Peyer's patch (tissue), 4 donors: ENCODE measurements at regions not wholly inside any gene's neighbourhood (a gene's known extent, or its start where the extent isn't known, plus 50 kb on each side); places are given as distances from the start of the nearest gene placed in this dataset.

Source experiments
- DNase-seq, 3 donors: peaks; one replicate each; pipeline ENCODE4 v3.0.0-alpha.2; 2017 to 2019
- H3K27ac ChIP-seq, 4 donors: fragments of 200-600 bp; sonication (generic); one replicate each; pipeline ENCODE4 v1.5.1; 2016 to 2019
- H3K27me3 ChIP-seq, 2 donors: fragments of 200-600 bp; sonication (generic); one replicate each; pipeline ENCODE4 v1.5.1; 2019
- H3K36me3 ChIP-seq, 3 donors: fragments of 200-600 bp; sonication (generic); one replicate each; pipeline ENCODE4 v1.5.1; 2016 to 2019
- H3K4me1 ChIP-seq, 4 donors: fragments of 200-600 bp; sonication (generic); one replicate each; pipeline ENCODE4 v1.5.1; 2016 to 2019
- H3K4me3 ChIP-seq, 4 donors: fragments of 200-600 bp; sonication (generic); 1 replicate in 3 of 4; 2 replicates in 1 of 4; pipeline ENCODE4 v1.5.1; 2016 to 2019; ENCODE audit warnings: mild to moderate bottlenecking in 1 of 4
- H3K9me3 ChIP-seq, 4 donors: fragments of 200-600 bp; sonication (generic); one replicate each; pipeline ENCODE4 v1.5.1; 2016 to 2019; ENCODE audit warnings: mild to moderate bottlenecking in 1 of 4
- POLR2A ChIP-seq, 2 donors: fragments of 450-650 bp; IDR thresholded peaks; one replicate each; pipeline ENCODE4 v1.5.1; 2017; ENCODE audit warnings: antibody characterized with exemption in 2 of 2, mild to moderate bottlenecking in 2 of 2, moderate library complexity in 2 of 2
- TF ChIP-seq, protein P1 (sequence below), 6 experiments: fragments of 450-650 bp in 4 of 6; fragments of 200-600 bp in 2 of 6; sonication (generic) in 1 of 6; IDR thresholded peaks; one replicate each; pipeline ENCODE4 v1.5.1; 2017 to 2019; ENCODE audit warnings: antibody characterized with exemption in 6 of 6, mild to moderate bottlenecking in 3 of 6, moderate library complexity in 1 of 6

DNA sequence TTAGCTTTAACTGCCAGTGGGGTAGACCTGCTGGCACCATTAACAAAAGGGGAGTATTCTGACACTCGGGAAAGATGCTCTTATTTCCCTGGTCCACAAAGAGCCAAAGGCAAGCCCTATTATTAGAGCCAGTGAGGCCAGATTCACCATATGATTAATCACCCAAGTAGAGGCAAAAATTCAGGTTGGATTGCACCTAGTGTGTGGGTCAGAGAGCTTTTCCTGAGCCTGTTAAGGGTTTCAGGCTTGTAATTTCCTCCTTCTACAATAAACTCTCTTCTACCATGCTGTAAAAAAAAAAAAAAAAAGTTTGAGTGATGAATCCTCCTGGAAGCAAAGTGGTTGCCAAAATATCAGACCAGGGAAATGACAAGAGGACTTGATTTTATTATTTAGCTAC, 163.5 kb downstream of the MBL2 start:
- Histone ChIP-seq H3K27ac (no peak overlapping the region), H3K4me1 (no peaks in the 10 kb centered on the region)

DNA sequence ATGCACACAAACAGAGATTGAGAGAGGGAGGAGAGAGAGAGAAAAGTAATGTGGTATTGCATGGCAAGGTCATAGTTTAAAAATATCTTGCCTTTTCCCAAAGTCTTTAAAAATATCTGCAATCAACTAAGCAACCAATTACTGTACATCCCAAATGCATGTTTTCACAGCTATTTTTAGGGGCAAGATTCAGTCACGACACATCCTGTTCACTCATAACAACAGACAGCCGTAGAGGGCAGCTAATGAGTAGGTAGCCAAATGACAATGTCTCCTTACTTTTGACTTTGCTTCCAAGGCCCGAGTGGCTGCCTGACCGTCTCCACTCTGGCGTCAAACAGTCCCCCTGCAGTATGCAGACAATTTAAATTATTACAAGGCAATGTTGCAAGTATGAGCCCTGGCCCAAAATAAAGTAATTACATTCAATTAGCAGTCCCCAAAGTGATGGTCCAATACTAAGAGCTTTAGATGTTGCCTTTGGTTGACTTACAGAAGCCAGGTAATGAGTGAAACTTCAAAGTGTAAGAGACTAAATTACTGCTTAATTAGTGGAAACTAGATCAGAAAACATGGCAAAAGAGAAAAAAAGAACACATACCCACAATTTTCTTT, 162.9 kb downstream of the MBL2 start:
- H3K4me1 ChIP-seq: no peaks in the 10 kb centered on the region
- no peak overlapping the region for H3K27ac ChIP-seq
- no peaks in the 10 kb centered on the region for H3K9me3 ChIP-seq
- no peak overlapping the region for H3K4me3 ChIP-seq
- TF ChIP-seq POLR2A (IDR thresholded peaks at IDR 0.05): no peak
- TF ChIP-seq, protein P1, sequence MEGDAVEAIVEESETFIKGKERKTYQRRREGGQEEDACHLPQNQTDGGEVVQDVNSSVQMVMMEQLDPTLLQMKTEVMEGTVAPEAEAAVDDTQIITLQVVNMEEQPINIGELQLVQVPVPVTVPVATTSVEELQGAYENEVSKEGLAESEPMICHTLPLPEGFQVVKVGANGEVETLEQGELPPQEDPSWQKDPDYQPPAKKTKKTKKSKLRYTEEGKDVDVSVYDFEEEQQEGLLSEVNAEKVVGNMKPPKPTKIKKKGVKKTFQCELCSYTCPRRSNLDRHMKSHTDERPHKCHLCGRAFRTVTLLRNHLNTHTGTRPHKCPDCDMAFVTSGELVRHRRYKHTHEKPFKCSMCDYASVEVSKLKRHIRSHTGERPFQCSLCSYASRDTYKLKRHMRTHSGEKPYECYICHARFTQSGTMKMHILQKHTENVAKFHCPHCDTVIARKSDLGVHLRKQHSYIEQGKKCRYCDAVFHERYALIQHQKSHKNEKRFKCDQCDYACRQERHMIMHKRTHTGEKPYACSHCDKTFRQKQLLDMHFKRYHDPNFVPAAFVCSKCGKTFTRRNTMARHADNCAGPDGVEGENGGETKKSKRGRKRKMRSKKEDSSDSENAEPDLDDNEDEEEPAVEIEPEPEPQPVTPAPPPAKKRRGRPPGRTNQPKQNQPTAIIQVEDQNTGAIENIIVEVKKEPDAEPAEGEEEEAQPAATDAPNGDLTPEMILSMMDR (IDR thresholded peaks at IDR 0.05): no peak
- no peaks in the 10 kb centered on the region for H3K27me3 ChIP-seq
- no peaks in the 10 kb centered on the region for H3K36me3 ChIP-seq
- no peak for DNase-seq

More for the DNA sequence above, 163.5 kb downstream of the MBL2 start:
- Histone ChIP-seq H3K4me3 (no peak overlapping the region), H3K27me3 (no peaks in the 10 kb centered on the region), H3K9me3 (no peaks in the 10 kb centered on the region), H3K36me3 (no peaks in the 10 kb centered on the region)
- DNase-seq: no peak
- TF ChIP-seq, protein P1 (IDR thresholded peaks at IDR 0.05): no peak
- no peak for TF ChIP-seq POLR2A (IDR thresholded peaks at IDR 0.05)

DNA sequence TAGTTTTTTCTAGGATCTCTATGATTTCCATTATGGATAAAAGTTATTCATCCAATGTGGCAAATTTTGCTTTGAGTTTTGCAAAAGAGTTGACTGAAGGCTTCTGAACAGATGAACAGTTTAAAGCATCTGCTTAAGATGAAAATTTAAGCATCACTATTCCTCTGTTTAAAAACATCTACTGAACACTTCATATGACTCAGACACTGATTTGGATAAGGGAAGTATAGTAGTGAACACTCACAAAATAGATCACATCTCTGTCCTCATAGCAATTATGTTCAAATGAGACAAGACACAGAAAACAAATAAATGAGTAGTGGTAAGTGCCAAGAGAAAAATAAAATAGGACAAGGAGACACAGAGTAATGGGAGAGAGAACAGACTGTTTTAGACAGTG, 157.3 kb downstream of the MBL2 start:
- no peaks in the 10 kb centered on the region for H3K36me3 ChIP-seq
- no peak overlapping the region for H3K4me3 ChIP-seq
- no peaks in the 10 kb centered on the region for H3K4me1 ChIP-seq
- no peak overlapping the region for H3K27ac ChIP-seq
- no peak for DNase-seq
- H3K9me3 ChIP-seq: no peaks in the 10 kb centered on the region
- no peaks in the 10 kb centered on the region for H3K27me3 ChIP-seq
- TF ChIP-seq POLR2A (IDR thresholded peaks at IDR 0.05): no peak
- TF ChIP-seq, protein P1 (IDR thresholded peaks at IDR 0.05): no peak

DNA sequence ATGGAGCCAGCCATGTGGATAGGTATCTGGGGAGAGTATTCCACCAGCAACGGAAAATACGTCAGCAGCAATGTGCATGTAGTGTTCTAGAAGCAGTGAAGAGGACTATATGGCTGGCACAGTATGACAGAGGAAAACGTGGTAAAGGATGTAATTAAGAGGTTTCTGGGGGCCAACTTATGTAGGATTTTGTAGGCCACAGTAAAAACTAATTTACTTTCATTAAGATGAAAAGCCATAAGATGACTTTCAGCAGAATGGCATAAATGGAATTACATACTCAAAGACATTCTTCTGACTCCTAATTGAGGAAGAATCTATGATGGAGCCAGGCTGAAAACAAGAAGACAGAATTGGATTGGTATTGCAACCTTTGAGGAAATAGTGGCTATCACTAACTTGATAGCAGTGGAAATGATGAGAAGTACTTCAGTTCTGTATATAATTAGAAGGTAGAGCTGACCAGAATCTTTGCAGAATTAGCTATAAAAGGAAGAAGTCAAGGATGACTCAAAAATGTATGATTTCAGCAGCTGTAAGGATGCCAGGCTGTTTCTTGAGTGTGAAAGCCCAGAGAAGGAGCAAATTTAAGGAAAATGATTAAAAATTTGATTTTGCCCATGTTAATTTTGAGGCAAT, 156.7 kb downstream of the MBL2 start:
- no peaks in the 10 kb centered on the region for H3K27me3 ChIP-seq
- H3K9me3 ChIP-seq: no peaks in the 10 kb centered on the region
- no peak overlapping the region for H3K27ac ChIP-seq
- no peak for DNase-seq
- H3K4me3 ChIP-seq: no peak overlapping the region
- no peak for TF ChIP-seq POLR2A (IDR thresholded peaks at IDR 0.05)
- TF ChIP-seq, protein P1 (IDR thresholded peaks at IDR 0.05): no peak
- no peaks in the 10 kb centered on the region for H3K4me1 ChIP-seq
- no peaks in the 10 kb centered on the region for H3K36me3 ChIP-seq

DNA sequence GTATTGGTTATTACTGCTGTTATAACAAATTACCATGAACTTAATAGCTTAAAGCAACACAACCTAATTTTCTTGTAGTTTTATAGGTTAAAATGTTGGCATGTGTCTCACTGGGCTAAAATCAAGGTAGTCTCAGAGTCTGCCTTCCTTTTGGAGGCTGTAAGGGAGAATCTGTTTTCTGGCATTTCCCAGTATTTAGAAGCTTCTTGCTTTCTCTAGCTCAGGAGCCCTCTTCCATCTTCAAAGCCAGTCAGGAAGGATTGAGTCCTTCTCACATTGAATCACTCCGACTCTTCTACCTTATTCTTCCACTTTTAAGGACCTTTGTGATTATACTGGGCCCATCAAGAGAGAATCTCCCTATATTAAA, 156.2 kb downstream of the MBL2 start:
- no peaks in the 10 kb centered on the region for H3K36me3 ChIP-seq
- DNase-seq: no peak
- no peak overlapping the region for H3K4me3 ChIP-seq
- no peaks in the 10 kb centered on the region for H3K4me1 ChIP-seq
- no peak overlapping the region for H3K27ac ChIP-seq
- no peak for TF ChIP-seq POLR2A (IDR thresholded peaks at IDR 0.05)
- TF ChIP-seq, protein P1 (IDR thresholded peaks at IDR 0.05): no peak
- H3K27me3 ChIP-seq: no peaks in the 10 kb centered on the region
- H3K9me3 ChIP-seq: no peaks in the 10 kb centered on the region
